Ovary (tissue), 3 donors: ENCODE measurements at regions not wholly inside any gene's neighbourhood (a gene's known extent, or its start where the extent isn't known, plus 50 kb on each side); places are given as distances from the start of the nearest gene placed in this dataset.

ENCODE experiments used
- POLR2A ChIP-seq: fragments of 450-650 bp; IDR thresholded peaks from one replicate; pipeline ENCODE4 v1.6.1; 2017; ENCODE audit warnings: antibody characterized with exemption, mild to moderate bottlenecking, moderate library complexity
- TF ChIP-seq, protein P1 (sequence below), 3 donors: fragments of 450-650 bp in 2 of 3; fragments of 200-600 bp in 1 of 3; IDR thresholded peaks; one replicate each; pipeline versions ENCODE4 v1.5.1 to v1.8.0; 2016 to 2022; ENCODE audit warnings: antibody characterized with exemption in 3 of 3, mild to moderate bottlenecking in 1 of 3
- donor health status: DM: no; HTN: no; CAD: no.

DNA sequence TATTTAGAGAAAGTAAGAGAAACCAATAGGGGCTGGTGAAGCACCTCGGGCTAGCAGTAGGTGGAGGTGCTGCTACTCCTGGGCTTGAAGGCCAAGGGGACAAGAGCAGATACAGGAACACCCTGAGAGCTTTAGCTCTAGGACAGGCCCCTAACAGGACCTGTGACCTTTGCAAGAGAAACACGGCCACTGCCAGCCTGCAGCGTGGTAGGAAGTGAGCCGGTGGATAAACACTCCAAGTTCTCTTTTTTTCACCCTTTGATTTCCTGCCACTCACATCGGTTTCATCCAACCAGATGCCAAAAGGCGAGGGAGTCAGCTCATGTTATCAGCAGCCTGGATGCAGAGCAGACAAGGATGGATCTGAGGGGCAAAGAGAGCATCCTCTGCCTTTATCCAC is 66.8 kb upstream of the SPRED2 start:
- TF ChIP-seq, protein P1, sequence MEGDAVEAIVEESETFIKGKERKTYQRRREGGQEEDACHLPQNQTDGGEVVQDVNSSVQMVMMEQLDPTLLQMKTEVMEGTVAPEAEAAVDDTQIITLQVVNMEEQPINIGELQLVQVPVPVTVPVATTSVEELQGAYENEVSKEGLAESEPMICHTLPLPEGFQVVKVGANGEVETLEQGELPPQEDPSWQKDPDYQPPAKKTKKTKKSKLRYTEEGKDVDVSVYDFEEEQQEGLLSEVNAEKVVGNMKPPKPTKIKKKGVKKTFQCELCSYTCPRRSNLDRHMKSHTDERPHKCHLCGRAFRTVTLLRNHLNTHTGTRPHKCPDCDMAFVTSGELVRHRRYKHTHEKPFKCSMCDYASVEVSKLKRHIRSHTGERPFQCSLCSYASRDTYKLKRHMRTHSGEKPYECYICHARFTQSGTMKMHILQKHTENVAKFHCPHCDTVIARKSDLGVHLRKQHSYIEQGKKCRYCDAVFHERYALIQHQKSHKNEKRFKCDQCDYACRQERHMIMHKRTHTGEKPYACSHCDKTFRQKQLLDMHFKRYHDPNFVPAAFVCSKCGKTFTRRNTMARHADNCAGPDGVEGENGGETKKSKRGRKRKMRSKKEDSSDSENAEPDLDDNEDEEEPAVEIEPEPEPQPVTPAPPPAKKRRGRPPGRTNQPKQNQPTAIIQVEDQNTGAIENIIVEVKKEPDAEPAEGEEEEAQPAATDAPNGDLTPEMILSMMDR (IDR thresholded peaks at IDR 0.05): no peak
- TF ChIP-seq POLR2A: no peak
